Body of pancreas (tissue), 4 donors: ENCODE measurements at regions not wholly inside any gene's neighbourhood (a gene's known extent, or its start where the extent isn't known, plus 50 kb on each side); places are given as distances from the start of the nearest gene placed in this dataset.

Experiments used
- CTCF ChIP-seq, 7 experiments: fragments of 450-650 bp in 4 of 7; fragments of 200-600 bp in 3 of 7; sonication (generic) in 3 of 7; IDR thresholded peaks; one replicate each; pipeline ENCODE4 v1.5.1; 2016 to 2019; ENCODE audit warnings: antibody characterized with exemption in 7 of 7
- POLR2A ChIP-seq, 3 donors: fragments of 450-650 bp; IDR thresholded peaks; one replicate each; pipeline ENCODE4 v1.6.1; 2016; ENCODE audit warnings: antibody characterized with exemption in 3 of 3, mild to moderate bottlenecking in 2 of 3

GRCh38 chr20:24166412-24166811 is 177.8 kb upstream of the GGTLC1 start:
- TF ChIP-seq CTCF (IDR thresholded peaks at IDR 0.05) (no peak), POLR2A (IDR thresholded peaks at IDR 0.05) (no peak)
